CD4-positive, alpha-beta T cell (primary cell): ENCODE measurements at regions not wholly inside any gene's neighbourhood (a gene's known extent, or its start where the extent isn't known, plus 50 kb on each side); places are given as distances from the start of the nearest gene placed in this dataset.
"Not testable (repeated sequence)": the region's sequence is repeated elsewhere in the genome, so short reads cannot be mapped to it uniquely, and the experiment has no call there.

Source experiments
- ATAC-seq: fragments of 200-7000 bp; cut with Tn5 transposase; one replicate; pipeline ENCODE4 v1.10.0; 2022; ENCODE audit warnings: mild to moderate bottlenecking; ENCODE audit not compliant: poor library complexity
- CTCF ChIA-PET: fragments of 350-600 bp; sonication (Branson Sonifier 250); formaldehyde crosslinking; loops from one replicate; lab custom pipeline; 2021; ENCODE audit warnings: antibody characterized with exemption, inconsistent platforms; lab: Charles Lee
- POLR2A ChIA-PET: fragments of 350-600 bp; sonication (Branson Sonifier 250); formaldehyde crosslinking; loops from one replicate; lab custom pipeline; 2021; ENCODE audit warnings: antibody characterized with exemption, inconsistent platforms; lab: Charles Lee
- DNase-seq, 14 experiments: peaks; one replicate each; pipeline ENCODE4 v3.0.0-alpha.2; 2013 to 2020; ENCODE audit warnings: mixed read lengths in 2 of 14
- H3K27ac ChIP-seq, 2 donors: one replicate each; pipeline versions ENCODE4 v1.5.1 to v1.7.0; 2013; ENCODE audit warnings: low read length in 2 of 2, low read depth in 1 of 2, mild to moderate bottlenecking in 1 of 2
- H3K27me3 ChIP-seq, 2 experiments: 1 replicate in 1 of 2; 2 replicates in 1 of 2; pipeline versions ENCODE4 v1.6.1 to v1.7.0; 2013; ENCODE audit warnings: low read length in 2 of 2, control low read depth in 1 of 2, mild to moderate bottlenecking in 1 of 2, moderate library complexity in 1 of 2; ENCODE audit not compliant: insufficient read depth in 2 of 2, control insufficient read depth in 1 of 2
- H3K36me3 ChIP-seq: one replicate; pipeline ENCODE4 v1.6.1; 2013; ENCODE audit warnings: low read length, control low read depth; ENCODE audit not compliant: insufficient read depth
- H3K4me1 ChIP-seq: one replicate; pipeline ENCODE4 v1.6.1; 2013; ENCODE audit warnings: low read length, control low read depth; ENCODE audit not compliant: insufficient read depth
- H3K4me3 ChIP-seq: one replicate; pipeline ENCODE4 v1.5.1; 2013; ENCODE audit warnings: mild to moderate bottlenecking, low read length, moderate library complexity
- H3K9me3 ChIP-seq, 2 experiments: 1 replicate in 1 of 2; 2 replicates in 1 of 2; pipeline versions ENCODE4 v1.6.1 to v1.7.0; 2013; ENCODE audit warnings: low read length in 2 of 2, mild to moderate bottlenecking in 2 of 2, control low read depth in 1 of 2, moderate library complexity in 1 of 2; ENCODE audit not compliant: control insufficient read depth in 1 of 2, insufficient read depth in 1 of 2
- H3K27ac Mint-ChIP-seq: one replicate; pipeline ENCODE4 v1.8.0; 2020; ENCODE audit warnings: mixed read lengths
- H3K27me3 Mint-ChIP-seq: one replicate; pipeline ENCODE4 v1.8.0; 2021; ENCODE audit warnings: mixed read lengths
- H3K36me3 Mint-ChIP-seq: one replicate; pipeline ENCODE4 v1.8.0; 2021; ENCODE audit warnings: low read depth, mixed read lengths
- H3K4me1 Mint-ChIP-seq: one replicate; pipeline ENCODE4 v1.8.0; 2021; ENCODE audit warnings: low read depth, mixed read lengths
- H3K4me3 Mint-ChIP-seq: one replicate; pipeline ENCODE4 v1.8.0; 2020; ENCODE audit warnings: mild to moderate bottlenecking, mixed read lengths
- H3K9me3 Mint-ChIP-seq: one replicate; pipeline ENCODE4 v1.8.0; 2020; ENCODE audit warnings: mixed read lengths
- CTCF ChIP-seq: fragments of 200-600 bp; IDR thresholded peaks from one replicate; pipeline ENCODE4 v1.8.0; 2022; ENCODE audit warnings: antibody characterized with exemption, mild to moderate bottlenecking
- intact Hi-C, 2 experiments: fragments of 100-400 bp; cut with DNase I in 1 of 2; cut with micrococcal nuclease in 1 of 2; formaldehyde crosslinking; loops; one replicate each; pipeline versions ENCODE4 v1.15.1 to v1.9.0; 2023 to 2025; cut with DNase I, micrococcal nuclease

- Mint-ChIP-seq H3K27ac (no peak overlapping the region), H3K36me3 (no peaks in the 10 kb centered on the region), H3K4me3 (no peak overlapping the region), H3K27me3 (no peaks in the 10 kb centered on the region), H3K4me1 (no peaks in the 10 kb centered on the region), H3K9me3 (peaks cover 6% of the 10 kb centered on the region)
- H3K27ac ChIP-seq, result no peak overlapping the region
- H3K27me3 ChIP-seq, result no peaks in the 10 kb centered on the region
- TF ChIP-seq CTCF, result no peak
- intact Hi-C loops, result no loop called here
- CTCF ChIA-PET, result no interaction called here
- H3K36me3 ChIP-seq, result no peaks in the 10 kb centered on the region
- POLR2A ChIA-PET, result no interaction called here
- peaks cover 0 to 4% of the 10 kb centered on the region in 2 experiments for H3K9me3 ChIP-seq
- ATAC-seq, result no peak
- H3K4me3 ChIP-seq, result no peak overlapping the region
- DNase-seq, result no peak
- H3K4me1 ChIP-seq, result no peaks in the 10 kb centered on the region
Measured at GRCh38 chr3:75300606-75301005, 363.5 kb upstream of the FRG2C start.

GRCh38 chr3:75301050-75301449, 363.1 kb upstream of the FRG2C start:
- H3K27me3 ChIP-seq, H3K27ac Mint-ChIP-seq, H3K4me1 ChIP-seq, H3K36me3 Mint-ChIP-seq, CTCF ChIA-PET, intact Hi-C loops, H3K4me3 Mint-ChIP-seq, H3K36me3 ChIP-seq, H3K27me3 Mint-ChIP-seq, H3K9me3 ChIP-seq, DNase-seq, H3K27ac ChIP-seq, ATAC-seq, H3K9me3 Mint-ChIP-seq, H3K4me3 ChIP-seq, H3K4me1 Mint-ChIP-seq: not testable (repeated sequence)
- POLR2A ChIA-PET, result interaction anchor here (0.6 kb wide), 1 partner anchor 1075 kb away, joined by 3 read pairs; no protein-coding TSS in a partner anchor

GRCh38 chr3:75303741-75304140, 360.4 kb upstream of the FRG2C start:
- POLR2A ChIA-PET, result no interaction called here
- intact Hi-C loops, result no loop called here
- no peak overlapping the region for H3K4me3 ChIP-seq

More at GRCh38 chr3:75303741-75304140, 360.4 kb upstream of the FRG2C start:
- no peak overlapping the region for H3K4me3 Mint-ChIP-seq
- H3K27me3 Mint-ChIP-seq, result peaks cover 5% of the 10 kb centered on the region
- H3K9me3 Mint-ChIP-seq, result no peaks in the 10 kb centered on the region
- no peaks in the 10 kb centered on the region for H3K4me1 Mint-ChIP-seq
- no peak overlapping the region for H3K27ac Mint-ChIP-seq
- no peaks in the 10 kb centered on the region for H3K36me3 Mint-ChIP-seq
- Histone ChIP-seq H3K27ac (no peak overlapping the region), H3K27me3 (no peaks in the 10 kb centered on the region), H3K4me1 (no peaks in the 10 kb centered on the region), H3K36me3 (no peaks in the 10 kb centered on the region), H3K9me3 (no peaks in the 10 kb centered on the region)
- CTCF ChIA-PET, result no interaction called here
- no peak for ATAC-seq
- no peak for DNase-seq
- no peak for TF ChIP-seq CTCF
